ENCODE measurements at regions not wholly inside any gene's neighbourhood (a gene's known extent, or its start where the extent isn't known, plus 50 kb on each side); places are given as distances from the start of the nearest gene placed in this dataset.

- H3K36me3 Mint-ChIP-seq: no peaks in the 10 kb centered on the region
- peaks cover 14% of the 10 kb centered on the region for H3K9me3 Mint-ChIP-seq
- no peak overlapping the region for H3K4me3 Mint-ChIP-seq
- no peaks in the 10 kb centered on the region for H3K4me1 Mint-ChIP-seq (ENCODE audit: unreplicated experiment)
- no peak for TF ChIP-seq CTCF (conservative IDR thresholded peaks at IDR 0.05)
- DNase-seq (ENCODE audit: extremely low spot score, unreplicated experiment): no peak
- H3K27me3 Mint-ChIP-seq: no peaks in the 10 kb centered on the region
- H3K27ac Mint-ChIP-seq: no peak overlapping the region
Measured at GRCh38 chr1:147444381-147444780, 96.9 kb upstream of the BCL9 start.

- no peaks in the 10 kb centered on the region for H3K4me1 Mint-ChIP-seq (ENCODE audit: unreplicated experiment)
- H3K9me3 Mint-ChIP-seq: no peaks in the 10 kb centered on the region
- H3K27me3 Mint-ChIP-seq: peaks cover 4% of the 10 kb centered on the region
- H3K4me3 Mint-ChIP-seq: no peak overlapping the region
- DNase-seq (ENCODE audit: extremely low spot score, unreplicated experiment): no peak
- no peak overlapping the region for H3K27ac Mint-ChIP-seq
- TF ChIP-seq CTCF (conservative IDR thresholded peaks at IDR 0.05): no peak
- no peaks in the 10 kb centered on the region for H3K36me3 Mint-ChIP-seq
Measured at GRCh38 chr1:147451628-147452027, 89.7 kb upstream of the BCL9 start.

- H3K4me3 Mint-ChIP-seq: no peak overlapping the region
- H3K27ac Mint-ChIP-seq: no peak overlapping the region
- H3K4me1 Mint-ChIP-seq (ENCODE audit: unreplicated experiment): no peaks in the 10 kb centered on the region
- peaks cover 4% of the 10 kb centered on the region for H3K27me3 Mint-ChIP-seq
- no peaks in the 10 kb centered on the region for H3K9me3 Mint-ChIP-seq
- no peak for DNase-seq (ENCODE audit: extremely low spot score, unreplicated experiment)
- H3K36me3 Mint-ChIP-seq: no peaks in the 10 kb centered on the region
- no peak for TF ChIP-seq CTCF (conservative IDR thresholded peaks at IDR 0.05)
Measured at GRCh38 chr1:147452809-147453208, 88.5 kb upstream of the BCL9 start.

- Mint-ChIP-seq H3K27ac (no peak overlapping the region), H3K4me1 (ENCODE audit: unreplicated experiment) (no peaks in the 10 kb centered on the region), H3K27me3 (peaks cover 30% of the 10 kb centered on the region), H3K9me3 (peaks cover 6% of the 10 kb centered on the region), H3K36me3 (no peaks in the 10 kb centered on the region), H3K4me3 (no peak overlapping the region)
- DNase-seq (ENCODE audit: extremely low spot score, unreplicated experiment): no peak
- no peak for TF ChIP-seq CTCF (conservative IDR thresholded peaks at IDR 0.05)
Measured at GRCh38 chr1:147463022-147463421, 78.3 kb upstream of the BCL9 start.

GRCh38 chr1:147466543-147466942, 74.8 kb upstream of the BCL9 start:
- Mint-ChIP-seq H3K9me3 (peaks cover 6% of the 10 kb centered on the region), H3K27ac (no peak overlapping the region), H3K4me1 (ENCODE audit: unreplicated experiment) (no peaks in the 10 kb centered on the region), H3K36me3 (no peaks in the 10 kb centered on the region), H3K27me3 (peaks cover 26% of the 10 kb centered on the region), H3K4me3 (no peak overlapping the region)
- no peak for TF ChIP-seq CTCF (conservative IDR thresholded peaks at IDR 0.05)
- no peak for DNase-seq (ENCODE audit: extremely low spot score, unreplicated experiment)

GRCh38 chr1:147470079-147470478, 71.2 kb upstream of the BCL9 start:
- Mint-ChIP-seq H3K4me1 (ENCODE audit: unreplicated experiment) (no peaks in the 10 kb centered on the region), H3K4me3 (no peak overlapping the region), H3K36me3 (no peaks in the 10 kb centered on the region), H3K9me3 (peaks cover 6% of the 10 kb centered on the region), H3K27me3 (peaks cover 15% of the 10 kb centered on the region), H3K27ac (no peak overlapping the region)
- no peak for DNase-seq (ENCODE audit: extremely low spot score, unreplicated experiment)
- no peak for TF ChIP-seq CTCF (conservative IDR thresholded peaks at IDR 0.05)

Measured in type B pancreatic cell (in vitro differentiated cells).